HepG2 (cell line): ENCODE measurements at regions not wholly inside any gene's neighbourhood (a gene's known extent, or its start where the extent isn't known, plus 50 kb on each side); places are given as distances from the start of the nearest gene placed in this dataset.
A peak's percentile ranks its signal among the peaks of the same experiment; 100 is the strongest.

Experiments used
- ATAC-seq: fragments of 200-7000 bp; cut with Tn5 transposase; 3 replicates; pipeline ENCODE4 v1.9.1; 2020; ENCODE audit warnings: mild to moderate bottlenecking, moderate library complexity
- BruUV-seq: library from RNA; stranded (reverse); fragments of 400-500 nt; replicated peaks from 2 replicates; lab custom pipeline; 2021; lab: Mats Ljungman, UMichigan
- CTCF ChIA-PET: fragments of 300-600 bp; formaldehyde crosslinking; extraction: SDS; loops from one replicate; lab custom pipeline; 2021; ENCODE audit warnings: low total read pairs, inconsistent platforms, low intra/inter-chr PET ratio; lab: Yijun Ruan, JAX
- POLR2A ChIA-PET: fragments of 350-600 bp; sonication (Branson Sonifier 250); formaldehyde crosslinking; loops from one replicate; lab custom pipeline; 2020; ENCODE audit warnings: antibody characterized with exemption, inconsistent platforms; lab: Yijun Ruan, JAX
- DNase-seq: peaks from one replicate; pipeline ENCODE4 v3.0.0-alpha.2; 2015; ENCODE audit warnings: low spot score
- FAIRE-seq: peaks from 3 replicates; lab custom pipeline; 2011; peaks lifted over from hg19 to GRCh38; lab: Jason Lieb, UNC
- H2AFZ ChIP-seq: one replicate; pipeline ENCODE4 v1.6.1; 2011; ENCODE audit warnings: low read length, inconsistent platforms
- H3K27ac ChIP-seq: fragments of 300-600 bp; 3 replicates; pipeline ENCODE4 v1.8.0; 2011; ENCODE audit warnings: mixed run types, mild to moderate bottlenecking, mixed read lengths, low read length, inconsistent platforms; ENCODE audit not compliant: insufficient read depth; ENCODE audit errors: extremely low read length
- H3K27me3 ChIP-seq, 2 experiments: fragments of 200-600 bp in 1 of 2; 2 replicates in 1 of 2; 3 replicates in 1 of 2; pipeline versions ENCODE4 v1.6.0 to v1.8.0; 2011; ENCODE audit warnings: low read length in 2 of 2, mild to moderate bottlenecking in 2 of 2, moderate library complexity in 2 of 2, inconsistent platforms in 1 of 2; ENCODE audit not compliant: insufficient read depth in 2 of 2, control insufficient read depth in 1 of 2
- H3K36me3 ChIP-seq, 2 experiments: fragments of 200-600 bp in 1 of 2; replicated peaks in 1 of 2; 2 replicates in 1 of 2; 3 replicates in 1 of 2; pipeline versions ENCODE4 v1.5.1 to v1.8.0; 2011; ENCODE audit warnings: low read length in 2 of 2, inconsistent platforms in 1 of 2; ENCODE audit not compliant: insufficient read depth in 2 of 2, control insufficient read depth in 1 of 2
- H3K4me1 ChIP-seq: 2 replicates; pipeline ENCODE4 v1.5.1; 2012; ENCODE audit warnings: low read length, inconsistent platforms; ENCODE audit not compliant: insufficient read depth
- H3K4me2 ChIP-seq: 2 replicates; pipeline ENCODE4 v1.6.0; 2011; ENCODE audit warnings: low read depth, low read length, inconsistent platforms
- H3K4me3 ChIP-seq, 3 experiments: fragments of 200-600 bp in 1 of 3; sonication (generic), shearing (Covaris generic) in 1 of 3; replicated peaks in 1 of 3; 2 replicates each; pipeline ENCODE4 v1.5.1; 2011 to 2016; ENCODE audit warnings: low read length in 3 of 3, inconsistent platforms in 2 of 3, low read depth in 2 of 3, mild to moderate bottlenecking in 2 of 3, control low read depth in 1 of 3, mixed read lengths in 1 of 3; ENCODE audit not compliant: insufficient read depth in 1 of 3
- H3K79me2 ChIP-seq: one replicate; pipeline ENCODE4 v1.6.1; 2011; ENCODE audit warnings: low read length, inconsistent platforms; ENCODE audit not compliant: insufficient read depth
- H3K9ac ChIP-seq: 2 replicates; pipeline ENCODE4 v1.6.0; 2011; ENCODE audit warnings: mild to moderate bottlenecking, low read depth, low read length, inconsistent platforms; ENCODE audit not compliant: insufficient read depth
- H3K9me3 ChIP-seq: 2 replicates; pipeline ENCODE4 v1.5.1; 2012; ENCODE audit warnings: mild to moderate bottlenecking, low read length
- H4K20me1 ChIP-seq: 2 replicates; pipeline ENCODE4 v1.6.0; 2011; ENCODE audit warnings: inconsistent platforms, mild to moderate bottlenecking, low read length, moderate library complexity; ENCODE audit not compliant: insufficient read depth
- ATF6 ChIP-seq: sonication (generic); formaldehyde crosslinking; conservative IDR thresholded peaks from 2 replicates; pipeline ENCODE4 v1.4.0; 2020; ENCODE audit warnings: missing genetic modification reagents
- GABPB1 ChIP-seq: IDR thresholded peaks from 2 replicates; pipeline ENCODE4 v1.6.1; 2016; ENCODE audit warnings: mild to moderate bottlenecking, missing genetic modification reagents, moderate library complexity, missing compliant biosample characterization
- GATAD1 ChIP-seq: IDR thresholded peaks from 2 replicates; pipeline ENCODE4 v1.6.1; 2016; ENCODE audit warnings: missing genetic modification reagents, missing compliant biosample characterization
- GATAD2A ChIP-seq: IDR thresholded peaks from 2 replicates; pipeline ENCODE4 v1.6.1; 2016
- HNRNPUL1 ChIP-seq: fragments of 200-400 bp; formaldehyde crosslinking; IDR thresholded peaks from 2 replicates; pipeline ENCODE4 v1.6.1; 2017; ENCODE audit warnings: low read depth, mild to moderate bottlenecking, low read length, moderate library complexity
- ISL2 ChIP-seq: sonication (generic); formaldehyde crosslinking; IDR thresholded peaks from 2 replicates; pipeline ENCODE4 v1.5.0; 2020; ENCODE audit warnings: missing genetic modification reagents
- MAFK ChIP-seq, 2 experiments: IDR thresholded peaks in 1 of 2; conservative IDR thresholded peaks in 1 of 2; 2 replicates each; pipeline ENCODE4 v1.6.1; 2011; ENCODE audit warnings: improper control_type of control experiment in 2 of 2, low read length in 2 of 2
- RBFOX2 ChIP-seq: fragments of 200-400 bp; formaldehyde crosslinking; IDR thresholded peaks from 2 replicates; pipeline ENCODE4 v1.6.1; 2017; ENCODE audit warnings: low read depth, mild to moderate bottlenecking, low read length
- ZNF225 ChIP-seq: sonication (generic); formaldehyde crosslinking; IDR thresholded peaks from 2 replicates; pipeline ENCODE4 v1.4.0; 2020; ENCODE audit warnings: mild to moderate bottlenecking, missing genetic modification reagents
- ZNF503 ChIP-seq: sonication (generic); formaldehyde crosslinking; IDR thresholded peaks from 2 replicates; pipeline ENCODE4 v1.4.0; 2020; ENCODE audit warnings: missing genetic modification reagents
- ZNF776 ChIP-seq: sonication (generic); formaldehyde crosslinking; IDR thresholded peaks from 2 replicates; pipeline ENCODE4 v1.4.0; 2020; ENCODE audit warnings: mild to moderate bottlenecking, missing genetic modification reagents
- WGBS: methylation state at CpG from one replicate; pipeline ENCODE4 v1.1.6; 2017; ENCODE audit warnings: low lambda C conversion rate; 5-methylcytosine and 5-hydroxymethylcytosine counted together
- in situ Hi-C: cut with HindIII; loops from 2 replicates; pipeline ENCODE4 v1.10.0; 2017; ENCODE audit warnings: low pct_unique_long_range_greater_than_20kb; ENCODE audit not compliant: extremely low pct_ligation_motif_present
- intact Hi-C: fragments of 100-400 bp; cut with micrococcal nuclease; formaldehyde crosslinking; loops from one replicate; pipeline ENCODE4 v1.10.0; 2022; ENCODE audit not compliant: unreplicated experiment

GRCh38 chr7:131108212-131108940 is 219.3 kb upstream of the MKLN1 start (continued):
- TF ChIP-seq GATAD2A (CRISPR knock-in tag) (peak; percentile 2; the same call in 1 of the 2 replicates), GATAD1 (CRISPR knock-in tag) (0 out of 2 replicates have a peak, but pooled peaks have one; percentile 2), MAFK (conservative IDR thresholded peaks at IDR 0.05 in 1 of 2, IDR thresholded peaks at IDR 0.05 in 1 of 2; ENCODE audit: low read length in 2 of 2) (peak; percentile 37 to 45; a peak in 3 of 4 replicates)

- DNase-seq: no peak
- Histone ChIP-seq H3K9me3 (no peaks in the 10 kb centered on the region), H3K79me2 (peaks cover 41% of the 10 kb centered on the region), H3K4me3 (peak overlapping the region; percentile 85 to 91 (median 89)), H4K20me1 (peaks cover 9% of the 10 kb centered on the region; the same call in 1 of the 2 replicates)
- no peak for FAIRE-seq
- intact Hi-C loops: loop anchor here (2.0 to 5.0 kb wide), 2 partner anchors 194 to 313 kb away; no protein-coding TSS in a partner anchor
- no peak for ATAC-seq
- no peak for TF ChIP-seq ZNF776
- no peak for TF ChIP-seq ZNF503 (CRISPR knock-in tag)
- TF ChIP-seq ZNF225 (CRISPR knock-in tag): no peak
- no peak for TF ChIP-seq GABPB1
- TF ChIP-seq ISL2: no peak
- no peak for TF ChIP-seq RBFOX2
- TF ChIP-seq HNRNPUL1: no peak
- no peak for TF ChIP-seq ATF6 (CRISPR knock-in tag)
- TF ChIP-seq, all 625 proteins: peak for 0
- Histone ChIP-seq H3K27ac (peak overlapping the region; percentile 73), H3K4me2 (peak overlapping the region; percentile 100), H2AFZ (no peak overlapping the region), H3K9ac (peak overlapping the region; percentile 89), H3K27me3 (no peaks in the 10 kb centered on the region; a peak in 1 of 5 replicates), H3K36me3 (no peaks in the 10 kb centered on the region), H3K4me1 (peaks cover 44% of the 10 kb centered on the region)
- ChIA-PET CTCF (no interaction called here), POLR2A (interaction anchor here (0.6 to 2.4 kb wide), 7 partner anchors 10 to 218 kb away, joined by 3 to 11 read pairs (median 3); no protein-coding TSS in a partner anchor)
- in situ Hi-C loops: no loop called here
- 14% methylated on average over 6 of the region's 6 CpGs for WGBS
- no TSS peak for BruUV-seq
These were observed 218.5 kb upstream of the MKLN1 start for GRCh38 chr7:131109011-131109758.
